Natural killer cell (primary cell): ENCODE measurements at regions not wholly inside any gene's neighbourhood (a gene's known extent, or its start where the extent isn't known, plus 50 kb on each side); places are given as distances from the start of the nearest gene placed in this dataset.
A peak's percentile ranks its signal among the peaks of the same experiment; 100 is the strongest.

Source experiments
- ATAC-seq, 3 donors: fragments of 150-1000 bp in 2 of 3; fragments of 200-7000 bp in 1 of 3; cut with Tn5 transposase; 1 replicate in 1 of 3; 2 replicates in 2 of 3; pipeline ENCODE4 v1.10.0; 2021; ENCODE audit warnings: mild to moderate bottlenecking in 2 of 3, moderate library complexity in 2 of 3
- DNase-seq, 2 donors: peaks; one replicate each; pipeline versions ENCODE4 v3.0.0 to v3.0.0-alpha.2; 2013 to 2021; ENCODE audit warnings: mixed read lengths in 1 of 2
- H3K27ac ChIP-seq: one replicate; pipeline ENCODE4 v1.5.1; 2013; ENCODE audit warnings: mild to moderate bottlenecking, low read length
- H3K27me3 ChIP-seq: one replicate; pipeline ENCODE4 v1.6.1; 2013; ENCODE audit warnings: low read length; ENCODE audit not compliant: control insufficient read depth, insufficient read depth
- H3K36me3 ChIP-seq: one replicate; pipeline ENCODE4 v1.6.1; 2013; ENCODE audit warnings: low read length; ENCODE audit not compliant: control insufficient read depth, insufficient read depth
- H3K4me1 ChIP-seq: one replicate; pipeline ENCODE4 v1.6.1; 2013; ENCODE audit warnings: low read length; ENCODE audit not compliant: control insufficient read depth, insufficient read depth
- H3K4me3 ChIP-seq: one replicate; pipeline ENCODE4 v1.5.1; 2013; ENCODE audit warnings: low read length
- H3K9me3 ChIP-seq: one replicate; pipeline ENCODE4 v1.6.1; 2013; ENCODE audit warnings: low read length; ENCODE audit not compliant: control insufficient read depth, insufficient read depth
- H3K27ac Mint-ChIP-seq, 2 donors: one replicate each; pipeline ENCODE4 v1.8.0; 2022; ENCODE audit warnings: mild to moderate bottlenecking in 2 of 2, mixed read lengths in 2 of 2, moderate library complexity in 1 of 2
- H3K27me3 Mint-ChIP-seq, 2 donors: one replicate each; pipeline ENCODE4 v1.8.0; 2022; ENCODE audit warnings: low read depth in 2 of 2, mixed read lengths in 2 of 2
- H3K36me3 Mint-ChIP-seq: one replicate; pipeline ENCODE4 v1.8.0; 2022; ENCODE audit warnings: mixed read lengths
- H3K4me1 Mint-ChIP-seq, 2 donors: one replicate each; pipeline ENCODE4 v1.8.0; 2022; ENCODE audit warnings: mixed read lengths in 2 of 2
- H3K4me3 Mint-ChIP-seq: one replicate; pipeline ENCODE4 v1.8.0; 2022; ENCODE audit warnings: mild to moderate bottlenecking, moderate library complexity, mixed read lengths
- H3K9me3 Mint-ChIP-seq, 2 donors: one replicate each; pipeline ENCODE4 v1.8.0; 2022; ENCODE audit warnings: mixed read lengths in 2 of 2
- CTCF ChIP-seq: fragments of 200-600 bp; IDR thresholded peaks from one replicate; pipeline ENCODE4 v1.8.0; 2022; ENCODE audit warnings: antibody characterized with exemption
- WGBS: methylation state at CpG from one replicate; pipeline ENCODE4 v1.1.7; 2013; ENCODE audit warnings: missing lambda C conversion rate; ENCODE audit not compliant: insufficient coverage; 5-methylcytosine and 5-hydroxymethylcytosine counted together
- intact Hi-C: fragments of 100-400 bp; cut with micrococcal nuclease; formaldehyde crosslinking; loops from one replicate; pipeline ENCODE4 v1.14.2; 2022

GRCh38 chr10:120978589-120979252, 127.6 kb downstream of the WDR11 start:
- DNase-seq (no peak), ATAC-seq (no peak)
- H3K4me1 ChIP-seq = peaks cover 8% of the 10 kb centered on the region
- H3K9me3 ChIP-seq = no peaks in the 10 kb centered on the region
- no peak overlapping the region for H3K4me3 Mint-ChIP-seq
- peaks cover 15% of the 10 kb centered on the region for H3K36me3 Mint-ChIP-seq
- no peak overlapping the region for H3K27ac Mint-ChIP-seq
- WGBS = 49% methylated on average over 14 of the region's 15 CpGs
- no peaks in the 10 kb centered on the region for H3K36me3 ChIP-seq
- no peak for TF ChIP-seq CTCF
- peaks cover 9% of the 10 kb centered on the region for H3K27me3 ChIP-seq
- no peak overlapping the region for H3K27ac ChIP-seq
- intact Hi-C loops = no loop called here
- peaks cover 0 to 4% of the 10 kb centered on the region in 2 donors for H3K9me3 Mint-ChIP-seq
- H3K4me1 Mint-ChIP-seq = peaks cover 0 to 5% of the 10 kb centered on the region in 2 donors
- H3K27me3 Mint-ChIP-seq = peaks cover 34 to 38% of the 10 kb centered on the region in 2 donors
- H3K4me3 ChIP-seq = no peak overlapping the region

GRCh38 chr10:120979435-120980278, 128.5 kb downstream of the WDR11 start:
- 6% methylated on average over 68 of the region's 68 CpGs for WGBS
- ATAC-seq (peak; percentile 31 to 61 (median 56)), DNase-seq (peak in 1 of 2 donors; percentile 36)
- H3K27ac Mint-ChIP-seq = no peak overlapping the region
- H3K27me3 Mint-ChIP-seq = peaks cover 25 to 29% of the 10 kb centered on the region in 2 donors
- peaks cover 8% of the 10 kb centered on the region for H3K36me3 Mint-ChIP-seq
- intact Hi-C loops = no loop called here
- no peaks in the 10 kb centered on the region for H3K36me3 ChIP-seq
- H3K4me1 Mint-ChIP-seq = peaks cover 0 to 5% of the 10 kb centered on the region in 2 donors
- H3K27me3 ChIP-seq = peaks cover 9% of the 10 kb centered on the region
- no peak for TF ChIP-seq CTCF
- no peaks in the 10 kb centered on the region for H3K9me3 ChIP-seq
- no peak overlapping the region for H3K27ac ChIP-seq
- peak overlapping the region; percentile 57 for H3K4me3 Mint-ChIP-seq
- H3K4me1 ChIP-seq = peaks cover 8% of the 10 kb centered on the region
- no peak overlapping the region for H3K4me3 ChIP-seq
- peaks cover 0 to 2% of the 10 kb centered on the region in 2 donors for H3K9me3 Mint-ChIP-seq

- peaks cover 9% of the 10 kb centered on the region for H3K27me3 ChIP-seq
- no peak overlapping the region for H3K4me3 ChIP-seq
- 45% methylated on average over 18 of the region's 18 CpGs for WGBS
- H3K4me3 Mint-ChIP-seq = peak overlapping the region; percentile 38
- TF ChIP-seq CTCF = no peak
- peaks cover 19 to 22% of the 10 kb centered on the region in 2 donors for H3K27me3 Mint-ChIP-seq
- DNase-seq (no peak), ATAC-seq (no peak)
- H3K4me1 Mint-ChIP-seq = peaks cover 0 to 5% of the 10 kb centered on the region in 2 donors
- H3K27ac ChIP-seq = no peak overlapping the region
- no peaks in the 10 kb centered on the region for H3K9me3 ChIP-seq
- no peaks in the 10 kb centered on the region for H3K9me3 Mint-ChIP-seq
- H3K36me3 Mint-ChIP-seq = peaks cover 6% of the 10 kb centered on the region
- peaks cover 8% of the 10 kb centered on the region for H3K4me1 ChIP-seq
- no peaks in the 10 kb centered on the region for H3K36me3 ChIP-seq
- intact Hi-C loops = no loop called here
- no peak overlapping the region for H3K27ac Mint-ChIP-seq
Measured at GRCh38 chr10:120980279-120981255, 129.4 kb downstream of the WDR11 start.
